Body of pancreas (tissue), 4 donors: ENCODE measurements at regions not wholly inside any gene's neighbourhood (a gene's known extent, or its start where the extent isn't known, plus 50 kb on each side); places are given as distances from the start of the nearest gene placed in this dataset.

Experiments used
- CTCF ChIP-seq, 7 experiments: fragments of 450-650 bp in 4 of 7; fragments of 200-600 bp in 3 of 7; sonication (generic) in 3 of 7; IDR thresholded peaks; one replicate each; pipeline ENCODE4 v1.5.1; 2016 to 2019; ENCODE audit warnings: antibody characterized with exemption in 7 of 7
- POLR2A ChIP-seq, 3 donors: fragments of 450-650 bp; IDR thresholded peaks; one replicate each; pipeline ENCODE4 v1.6.1; 2016; ENCODE audit warnings: antibody characterized with exemption in 3 of 3, mild to moderate bottlenecking in 2 of 3

GRCh38 chr12:39000370-39000769 is 95.0 kb upstream of the CPNE8 start:
- TF ChIP-seq CTCF (IDR thresholded peaks at IDR 0.05) (no peak), POLR2A (IDR thresholded peaks at IDR 0.05) (no peak)
